DMS53 (cell line): ENCODE measurements at regions not wholly inside any gene's neighbourhood (a gene's known extent, or its start where the extent isn't known, plus 50 kb on each side); places are given as distances from the start of the nearest gene placed in this dataset.
"Not testable (repeated sequence)": the region's sequence is repeated elsewhere in the genome, so short reads cannot be mapped to it uniquely, and the experiment has no call there.

Experiments used
- DNase-seq: peaks from one replicate; lab custom pipeline; 2025; lab: John Stamatoyannopoulos, UW

DNA sequence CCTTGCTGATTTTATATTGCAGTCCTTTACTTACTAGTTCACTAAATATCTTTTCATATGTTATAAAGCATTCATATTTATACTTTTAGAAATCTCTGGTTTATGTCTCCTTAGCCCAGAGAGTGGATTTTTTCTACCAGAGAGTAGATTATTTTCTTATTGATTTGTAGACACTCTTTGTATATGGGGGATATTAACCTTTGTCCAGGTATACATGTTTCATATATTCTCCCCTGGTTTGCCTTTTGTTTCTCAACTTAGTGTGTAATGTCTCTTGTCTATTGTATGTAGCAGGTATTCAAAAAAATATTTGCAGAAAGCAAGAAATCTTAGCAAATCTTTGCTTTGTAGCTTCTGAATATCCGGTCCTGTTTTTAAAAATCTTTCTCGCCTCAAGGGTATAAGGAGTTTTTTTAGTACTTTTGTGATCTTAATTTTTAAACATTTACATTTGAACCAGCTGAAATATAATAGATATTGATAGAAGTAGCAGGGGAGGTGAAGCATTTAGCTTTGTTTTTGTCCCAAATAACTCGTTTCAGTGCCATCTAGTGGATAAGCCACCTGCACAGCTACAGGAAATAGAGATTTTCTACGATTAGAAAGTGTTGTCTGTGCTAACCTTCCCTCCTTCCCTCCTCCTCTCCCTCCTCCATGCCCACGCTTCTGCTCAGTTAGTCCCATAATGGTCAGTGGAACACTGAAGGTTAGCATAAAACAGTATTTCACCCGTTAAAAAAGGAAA, 97.0 kb downstream of the PHETA1 start:
- DNase-seq, result no peak

DNA sequence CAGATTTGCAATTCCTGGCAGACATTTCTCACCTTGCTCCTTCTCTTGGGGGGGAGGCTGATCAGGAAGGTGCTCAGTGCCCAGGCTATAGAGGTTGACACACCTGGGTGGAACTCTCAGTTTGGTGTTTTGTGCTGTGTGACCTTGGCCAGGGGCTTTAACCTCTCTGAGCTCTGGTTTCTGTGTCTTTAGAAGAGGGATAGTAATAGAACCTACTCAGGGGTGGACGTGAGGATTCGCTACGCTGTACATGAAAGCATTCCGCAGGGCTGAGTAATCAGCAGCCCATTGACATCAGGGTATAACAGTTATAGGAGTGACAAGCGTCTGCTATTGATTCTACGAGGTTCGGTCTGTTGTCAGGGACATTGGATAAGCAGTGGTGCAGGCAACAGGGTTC, 98.1 kb downstream of the PHETA1 start:
- DNase-seq, result no peak

DNA sequence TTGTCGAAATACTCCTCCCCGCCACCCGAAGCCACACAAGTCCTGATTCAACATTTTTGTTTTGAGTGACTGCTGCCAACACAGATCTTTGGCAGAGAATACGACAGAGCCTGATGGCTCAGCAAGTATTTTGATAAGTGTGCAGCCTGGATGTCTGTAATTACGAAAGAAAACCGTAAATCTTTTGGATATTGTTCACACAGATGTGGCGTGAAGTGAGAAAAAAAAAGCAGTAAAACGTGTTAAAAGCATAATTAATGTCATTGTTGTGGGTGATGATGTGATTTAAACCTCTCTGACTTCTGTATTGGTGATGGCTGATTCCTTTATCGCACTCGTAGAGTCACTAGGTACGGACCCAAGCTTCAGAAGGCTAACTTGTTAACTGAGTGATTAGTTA, 98.7 kb downstream of the PHETA1 start:
- no peak for DNase-seq

DNA sequence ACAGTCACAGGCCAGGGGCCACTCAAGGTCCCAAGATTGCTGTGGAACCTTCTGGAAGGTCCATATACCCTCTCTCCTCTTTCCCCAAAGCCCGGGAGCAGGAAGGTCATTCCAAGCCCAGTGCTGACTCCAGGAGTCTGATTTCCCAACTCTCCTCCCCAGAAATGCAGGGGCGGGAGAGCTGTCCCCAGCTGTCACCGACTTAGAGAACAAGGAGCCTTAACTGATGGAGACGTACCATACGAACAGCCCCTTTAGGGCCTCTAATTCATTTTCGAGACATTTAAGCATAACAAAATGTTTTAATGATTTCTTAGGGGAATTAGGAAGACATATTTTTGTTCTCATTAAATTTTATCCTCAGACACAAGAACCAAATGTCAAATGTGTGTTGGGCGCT, 99.2 kb downstream of the PHETA1 start:
- DNase-seq, result no peak

DNA sequence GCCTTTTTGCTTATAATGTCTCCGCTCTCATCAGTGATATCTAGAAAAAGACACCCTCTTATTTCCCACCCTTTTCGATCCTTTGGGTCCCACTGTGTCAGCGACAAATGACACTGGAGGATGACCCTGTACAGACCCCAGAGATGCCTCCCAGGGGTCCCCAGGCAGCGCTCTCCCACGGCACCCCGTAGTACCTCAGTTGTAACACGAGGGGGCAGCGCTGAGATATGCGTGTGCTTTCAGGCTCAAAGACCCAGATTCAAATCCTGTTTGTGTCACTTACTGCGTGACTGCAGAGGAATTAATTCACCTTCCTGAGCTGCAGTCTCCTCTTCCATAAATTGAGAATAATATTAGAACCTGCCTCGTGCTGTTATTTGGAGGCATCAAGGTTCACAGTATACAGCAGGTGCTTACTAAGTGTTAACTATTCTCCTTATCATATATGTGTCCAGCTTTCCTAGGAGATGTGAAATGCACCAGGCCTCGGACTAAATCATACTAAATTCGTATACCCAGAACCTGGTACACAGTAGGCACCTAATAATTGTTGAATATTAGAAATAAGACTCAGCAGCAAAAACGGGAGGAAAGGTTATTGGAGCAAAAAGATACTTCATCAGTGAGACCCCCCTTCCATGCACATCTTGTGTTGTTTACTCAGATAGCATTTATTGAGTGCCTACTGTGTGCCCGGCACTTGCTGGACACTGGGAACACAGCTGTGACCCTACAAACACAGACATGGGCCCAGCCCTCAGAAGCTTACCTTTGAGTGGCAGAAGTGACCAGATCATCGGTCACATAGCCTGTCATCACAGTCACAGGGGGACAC, 99.9 kb downstream of the PHETA1 start:
- DNase-seq, result peak; percentile 22

DNA sequence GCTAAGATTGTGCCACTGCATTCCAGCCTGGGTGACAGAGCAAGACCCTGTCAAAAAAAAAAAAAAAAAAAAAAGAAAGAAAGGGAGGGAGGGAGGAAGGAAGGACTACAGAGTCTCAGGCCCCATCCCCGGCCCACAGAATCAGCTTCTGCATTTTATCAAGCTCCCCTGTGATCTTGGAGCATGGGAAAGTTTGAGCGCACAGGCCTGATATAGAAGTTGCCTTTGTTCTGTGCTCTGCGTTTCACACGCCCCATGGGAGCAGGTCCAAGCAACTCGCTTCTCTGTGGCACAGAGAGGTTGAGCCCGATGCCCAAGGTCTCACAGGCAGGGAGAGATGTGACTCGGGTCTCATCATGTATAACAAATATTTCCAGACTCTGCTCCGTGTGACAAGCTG, 101.8 kb downstream of the PHETA1 start:
- no peak for DNase-seq

DNA sequence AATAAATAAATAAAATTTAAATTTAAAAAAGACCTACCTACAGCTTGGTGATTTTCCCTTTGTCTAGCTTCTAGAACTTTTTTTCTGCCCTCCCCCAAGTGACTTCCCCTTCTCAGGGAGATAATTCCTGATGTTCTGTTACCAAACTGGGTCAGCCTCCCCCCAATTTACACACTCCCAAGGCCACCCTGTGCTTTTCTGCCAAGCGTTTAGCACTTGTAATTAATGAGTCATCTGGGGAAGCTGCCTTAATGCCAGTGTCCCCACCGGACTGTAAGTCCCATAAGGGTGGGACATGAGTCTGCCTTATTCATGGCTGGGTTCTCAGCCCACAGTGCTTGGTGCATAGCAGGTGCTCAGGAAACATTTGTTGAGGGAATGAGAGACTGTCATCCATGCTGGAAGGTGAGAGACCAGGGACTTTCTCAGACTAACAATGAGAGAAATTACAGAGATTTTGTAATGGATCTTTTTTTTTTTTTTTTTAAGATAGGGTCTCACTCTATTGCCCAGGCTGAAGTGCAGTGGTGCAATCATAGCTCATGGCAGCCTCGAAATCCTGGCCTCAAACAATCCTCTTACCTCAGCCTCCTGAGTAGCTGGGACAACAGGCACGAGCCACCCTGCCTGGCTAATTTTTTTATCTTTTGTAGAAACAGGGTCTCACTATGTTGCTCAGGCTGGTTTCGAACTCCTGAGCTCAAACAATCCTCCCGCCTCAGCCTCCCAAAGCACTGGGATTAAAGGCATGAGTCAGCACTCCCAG, 106.8 kb downstream of the PHETA1 start:
- no peak for DNase-seq

DNA sequence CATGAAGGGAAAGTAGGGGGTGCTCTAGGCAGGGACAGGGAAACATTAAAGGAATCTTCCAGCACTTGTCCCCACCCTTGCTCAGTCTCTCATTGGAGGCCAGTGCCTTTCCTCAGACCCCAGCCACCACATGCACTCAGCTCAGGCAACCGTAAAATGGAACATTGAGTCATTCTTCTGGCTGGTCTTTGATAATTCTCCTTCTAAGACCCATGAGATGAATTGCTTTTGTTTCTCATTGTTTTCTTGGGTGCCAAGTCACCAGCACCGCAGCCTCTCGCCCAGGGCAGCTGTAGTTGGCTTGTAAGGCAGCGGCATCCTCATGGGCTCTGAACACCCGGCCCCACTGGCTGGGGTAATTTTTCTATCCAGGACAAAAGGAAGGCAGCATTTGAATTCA, 108.2 kb downstream of the PHETA1 start:
- no peak for DNase-seq

DNA sequence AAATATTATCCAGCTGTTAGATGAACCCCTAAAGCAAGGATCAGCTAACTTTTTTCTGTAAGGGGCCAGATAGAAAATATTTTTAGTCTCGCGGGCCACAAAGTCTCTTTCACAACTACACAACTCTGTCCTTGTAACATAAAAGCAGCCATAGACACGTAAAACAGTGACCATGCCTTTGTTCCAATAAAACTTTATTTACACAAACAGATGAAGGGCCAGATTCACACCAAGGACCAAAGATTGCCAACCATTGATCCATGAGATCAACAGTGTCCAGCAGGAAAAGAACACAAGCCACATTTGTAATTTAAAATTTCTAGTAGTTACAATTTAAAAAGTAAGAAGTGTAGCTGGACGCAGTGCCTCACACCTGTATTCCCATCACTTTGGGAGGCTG, 109.7 kb downstream of the PHETA1 start:
- no peak for DNase-seq

DNA sequence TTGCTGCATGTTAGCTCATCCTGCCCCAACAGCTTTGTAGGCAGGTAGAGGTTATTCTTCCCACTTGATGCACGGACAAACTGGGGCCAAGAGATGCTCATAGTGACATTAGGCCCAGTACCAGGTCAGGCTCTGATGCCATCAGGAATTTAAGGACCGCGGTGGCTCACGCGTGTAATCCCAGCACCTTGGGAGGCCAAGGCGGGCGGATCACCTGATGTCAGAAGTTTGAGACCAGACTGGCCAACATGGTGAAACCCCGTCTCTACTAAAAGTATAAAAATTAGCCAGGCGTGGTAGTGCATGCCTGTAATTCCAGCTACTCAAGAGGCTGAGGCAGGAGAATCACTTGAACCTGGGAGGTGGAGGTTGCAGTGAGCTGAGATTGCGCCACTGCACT, 110.8 kb downstream of the PHETA1 start:
- DNase-seq, result not testable (repeated sequence)

DNA sequence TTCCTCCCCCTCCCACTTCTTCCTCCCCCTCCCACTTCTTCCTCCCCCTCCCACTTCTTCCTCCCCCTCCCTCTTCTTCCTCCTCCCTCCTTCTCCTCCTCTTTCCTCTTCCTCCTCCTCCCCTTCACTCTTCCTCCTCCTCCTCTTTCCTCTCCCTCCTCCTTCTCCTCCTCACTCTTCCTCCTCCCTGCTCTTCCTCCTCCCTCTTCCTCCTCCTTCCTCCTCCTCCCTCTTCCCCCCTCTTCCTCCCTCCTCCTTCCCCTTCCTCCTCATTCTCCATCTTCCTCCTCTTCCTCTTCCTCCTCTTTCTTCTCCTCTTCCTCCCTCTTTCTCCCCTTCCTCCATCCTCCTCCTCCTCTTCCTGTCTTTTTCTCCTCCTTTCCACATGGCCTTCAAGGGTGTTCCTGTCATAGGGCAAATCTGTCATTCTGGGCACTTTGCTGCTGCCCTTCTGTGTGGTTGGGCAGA, 111.4 kb downstream of the PHETA1 start:
- DNase-seq, result no peak

DNA sequence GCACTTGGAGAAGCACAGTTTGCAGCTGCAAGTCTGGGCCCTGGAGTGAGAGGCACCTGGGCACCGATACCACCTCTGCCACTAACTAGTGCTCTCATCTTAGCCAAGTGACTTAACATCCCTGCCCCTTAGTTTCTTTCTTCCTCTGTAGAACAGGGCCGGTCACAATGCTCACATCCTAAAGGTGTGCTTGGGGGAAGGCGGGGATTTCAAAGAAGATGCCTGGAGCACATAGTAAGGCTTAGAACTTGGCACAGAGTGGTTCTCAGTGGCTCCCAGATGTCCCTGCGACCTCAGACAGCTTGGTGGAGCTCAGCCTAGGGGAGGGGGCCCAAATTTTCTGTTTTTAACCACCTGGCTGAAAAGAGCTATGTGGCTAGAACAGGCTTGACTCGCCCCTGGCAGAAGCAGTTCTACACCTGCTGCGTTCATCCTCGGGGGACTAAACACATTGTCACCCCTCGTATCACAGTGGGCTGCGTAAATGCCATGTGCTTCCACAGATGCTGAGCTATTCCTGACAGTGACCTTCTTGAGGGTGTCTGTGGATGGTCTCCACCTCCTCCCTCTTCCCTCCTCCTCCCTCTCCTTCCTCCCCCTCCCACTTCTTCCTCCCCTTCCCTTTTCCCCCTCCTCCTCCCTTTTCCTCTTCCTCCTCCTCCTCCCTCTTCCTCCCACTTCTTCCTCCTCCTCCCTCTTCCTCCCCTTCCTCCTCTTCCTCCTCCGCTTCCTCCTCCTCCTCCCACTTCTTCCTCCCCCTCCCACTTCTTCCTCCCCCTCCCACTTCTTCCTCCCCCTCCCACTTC, 112.1 kb downstream of the PHETA1 start:
- no peak for DNase-seq

DNA sequence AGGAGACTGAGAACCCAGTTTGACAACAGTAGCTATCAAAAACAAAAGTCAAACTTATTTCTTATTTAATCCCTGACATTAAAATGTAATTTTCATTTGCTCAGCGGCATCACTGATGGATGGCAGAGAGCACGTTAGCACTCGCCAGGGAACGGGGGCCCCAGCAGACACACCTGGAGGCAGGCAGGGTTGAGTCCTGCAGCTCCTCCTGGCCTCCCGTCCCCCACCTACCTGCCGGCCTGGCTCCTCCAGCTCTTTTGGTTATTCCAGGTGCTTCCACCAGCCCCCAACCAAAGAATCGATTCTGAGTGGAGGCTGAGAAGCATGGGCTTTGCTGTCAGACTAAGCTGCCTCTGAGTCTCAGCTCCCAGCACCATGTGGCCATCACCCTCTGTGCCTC, 113.6 kb downstream of the PHETA1 start:
- no peak for DNase-seq

DNA sequence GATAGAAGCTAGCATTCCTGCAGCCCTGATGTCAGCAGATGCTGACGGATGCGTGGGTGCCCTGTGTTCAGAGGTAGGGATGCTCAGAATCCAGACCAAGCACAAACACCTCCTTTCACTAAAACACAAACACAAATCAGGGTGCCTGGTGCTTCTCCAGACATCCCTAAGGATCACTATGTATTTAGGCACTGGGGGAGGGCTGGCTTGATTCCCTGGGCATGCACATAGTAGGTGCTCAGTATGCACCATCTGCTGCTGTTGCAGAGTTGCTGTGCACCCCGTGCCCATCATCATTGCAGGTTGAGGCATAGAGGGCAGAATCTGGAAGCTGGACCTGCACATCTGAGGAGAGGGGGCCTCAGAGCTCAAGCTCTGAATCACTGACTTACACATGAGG, 114.8 kb downstream of the PHETA1 start:
- DNase-seq, result no peak

DNA sequence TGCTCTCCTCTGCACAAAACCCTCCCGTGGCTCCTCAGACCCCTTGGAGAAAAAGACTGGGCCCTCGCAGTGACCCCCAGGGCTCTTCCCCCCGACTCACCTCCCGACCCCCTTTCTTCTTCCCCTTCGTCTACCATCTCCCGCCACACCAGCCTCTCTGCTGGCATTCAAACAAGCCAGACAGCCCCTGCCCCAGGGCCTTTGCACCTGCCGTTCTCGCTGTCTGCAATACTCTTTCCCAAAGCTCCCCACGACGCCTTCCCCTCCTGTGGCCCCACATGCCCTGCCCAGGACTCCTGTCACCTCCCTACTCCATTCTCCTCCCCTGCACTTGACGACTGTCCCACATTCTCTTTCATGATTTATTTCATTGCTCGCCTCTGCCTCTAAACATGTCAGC, 115.7 kb downstream of the PHETA1 start:
- no peak for DNase-seq

DNA sequence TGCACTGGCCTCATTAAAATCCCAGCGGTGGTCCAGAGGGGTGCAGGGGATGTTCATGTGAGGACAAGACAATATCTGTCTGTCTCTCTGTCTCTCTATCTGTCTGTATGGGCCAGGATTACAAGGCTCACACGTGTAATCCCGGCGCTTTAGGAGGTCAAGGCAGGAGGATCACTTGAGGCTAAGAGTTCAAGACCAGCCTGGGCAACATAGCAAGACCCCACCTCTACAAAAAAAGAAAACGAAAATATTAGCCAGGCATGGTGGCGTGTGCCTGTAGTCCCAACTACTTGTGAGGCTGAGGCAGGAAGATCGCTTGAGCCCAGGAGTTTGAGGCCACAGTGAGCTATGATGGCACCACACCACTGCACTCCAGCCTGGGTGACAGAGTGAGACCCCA, 117.1 kb downstream of the PHETA1 start:
- DNase-seq, result no peak

DNA sequence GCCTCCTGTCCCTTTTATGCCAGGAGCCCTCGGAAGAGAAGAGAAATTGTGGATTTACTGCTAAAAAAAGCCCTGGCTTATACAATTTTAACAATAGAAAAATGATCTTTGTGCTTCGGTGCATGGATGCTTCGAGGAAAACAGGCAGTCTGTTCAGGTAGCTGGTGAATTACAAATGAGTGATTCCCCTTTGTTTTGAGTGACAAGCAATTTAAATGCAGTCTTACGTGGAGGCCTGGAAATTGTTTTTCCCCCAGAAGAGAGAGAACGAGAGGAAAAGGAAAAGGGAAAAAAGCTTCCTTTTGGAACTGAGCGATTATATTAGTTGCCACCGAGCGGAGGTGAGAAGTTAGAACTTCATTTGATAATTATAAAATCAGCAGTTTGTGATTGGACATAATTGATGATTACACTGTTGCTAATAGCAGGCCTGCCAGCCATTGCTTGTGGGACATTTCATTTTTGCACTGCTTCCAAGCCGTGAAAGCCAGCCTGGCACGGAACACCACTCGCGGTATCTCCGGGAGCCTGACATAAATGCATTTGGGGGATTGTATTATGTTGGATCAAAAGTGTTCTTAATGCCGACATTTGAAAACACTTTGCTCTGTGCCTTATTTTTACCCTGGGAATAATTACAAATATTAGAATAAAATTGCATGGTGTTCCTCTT, 117.7 kb downstream of the PHETA1 start:
- no peak for DNase-seq

DNA sequence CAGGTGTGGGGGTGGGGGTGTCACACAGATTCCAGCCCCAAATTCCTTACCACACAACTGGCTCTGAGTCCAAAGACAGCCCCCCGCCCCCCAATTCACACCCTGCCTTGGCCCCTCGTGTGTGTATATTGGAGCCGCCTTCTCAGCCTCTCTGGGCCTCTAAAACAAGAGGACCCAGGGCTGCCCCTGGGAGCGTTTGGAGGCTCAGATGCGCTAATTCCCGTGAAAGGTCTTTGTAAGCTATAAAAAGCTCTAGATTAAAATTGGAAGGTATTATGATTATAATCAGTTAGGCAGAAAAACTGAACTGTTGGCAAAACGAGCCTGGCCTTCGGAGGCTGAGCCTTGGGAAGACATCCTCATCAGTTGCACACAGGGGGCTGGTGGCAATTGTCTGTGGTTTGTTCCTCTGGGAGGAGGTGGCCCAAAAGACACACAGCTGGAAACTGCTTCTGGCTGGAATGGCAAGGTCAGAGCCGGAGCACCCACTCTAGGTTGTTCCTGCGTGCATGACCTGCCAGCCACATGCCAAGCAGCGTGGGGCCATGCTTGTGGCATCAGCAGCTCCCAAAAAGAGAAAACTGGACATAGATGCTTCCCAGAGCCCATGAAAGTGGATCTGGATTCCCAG, 118.5 kb downstream of the PHETA1 start:
- DNase-seq, result no peak

DNA sequence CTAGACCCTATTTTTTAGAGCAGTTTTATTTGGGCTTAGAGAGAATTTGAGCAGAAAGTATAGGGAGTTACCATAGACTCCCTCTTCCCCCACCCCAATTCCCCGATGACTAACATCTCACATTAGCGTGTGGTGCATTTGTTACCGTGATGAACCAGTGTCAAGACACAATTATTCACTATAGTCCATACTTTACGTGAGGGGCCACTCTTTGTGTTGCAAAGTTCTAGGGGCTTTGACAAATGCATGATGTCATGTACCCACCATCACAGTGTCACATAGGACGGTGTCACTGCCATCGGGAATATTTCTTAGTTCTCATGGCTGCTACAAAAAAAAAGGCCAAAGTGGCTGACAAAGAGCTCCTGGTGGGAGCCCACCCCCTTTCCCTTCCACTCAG, 119.1 kb downstream of the PHETA1 start:
- no peak for DNase-seq

DNA sequence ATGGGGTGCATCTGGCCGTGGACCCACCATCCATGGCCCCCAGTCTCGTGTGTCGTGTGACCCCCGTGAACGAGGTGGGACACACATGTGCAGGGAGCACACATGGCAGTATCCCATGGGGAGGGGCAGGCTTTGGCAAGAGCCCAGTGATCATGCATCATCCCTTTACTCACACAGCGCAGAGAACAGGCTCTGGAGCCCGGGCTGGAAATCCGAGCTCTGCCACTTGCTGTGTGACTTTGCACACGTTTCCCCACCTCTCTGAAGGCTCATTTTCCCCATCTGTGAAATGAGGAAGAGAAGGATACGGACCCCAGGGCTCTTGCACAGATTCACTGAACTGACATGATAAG, 119.9 kb downstream of the PHETA1 start:
- no peak for DNase-seq
